ENCODE measurements at regions not wholly inside any gene's neighbourhood (a gene's known extent, or its start where the extent isn't known, plus 50 kb on each side); places are given as distances from the start of the nearest gene placed in this dataset.

DNA sequence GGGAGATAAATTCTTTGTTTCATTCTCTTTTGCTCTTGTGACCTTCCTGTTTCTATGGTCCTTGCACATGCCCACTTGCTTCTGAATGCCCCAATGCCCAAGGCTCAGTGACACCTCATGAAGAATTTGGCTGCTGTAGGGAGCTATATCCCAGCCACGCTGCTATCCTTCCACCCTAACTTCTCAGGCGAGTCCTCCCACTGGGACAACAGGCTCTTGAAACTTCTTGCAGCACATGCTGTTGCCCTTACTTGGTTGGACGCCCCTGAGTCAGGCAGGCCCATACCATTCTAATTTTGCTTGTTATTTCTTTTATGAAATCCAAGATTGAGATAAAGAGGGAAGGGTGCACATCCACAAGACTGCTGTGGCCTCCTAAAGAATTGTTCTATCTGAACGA, 57.6 kb upstream of the BLID start:
- no peaks in the 10 kb centered on the region for H3K27me3 ChIP-seq
- H3K4me3 ChIP-seq = no peak overlapping the region
- TF ChIP-seq, protein P1, sequence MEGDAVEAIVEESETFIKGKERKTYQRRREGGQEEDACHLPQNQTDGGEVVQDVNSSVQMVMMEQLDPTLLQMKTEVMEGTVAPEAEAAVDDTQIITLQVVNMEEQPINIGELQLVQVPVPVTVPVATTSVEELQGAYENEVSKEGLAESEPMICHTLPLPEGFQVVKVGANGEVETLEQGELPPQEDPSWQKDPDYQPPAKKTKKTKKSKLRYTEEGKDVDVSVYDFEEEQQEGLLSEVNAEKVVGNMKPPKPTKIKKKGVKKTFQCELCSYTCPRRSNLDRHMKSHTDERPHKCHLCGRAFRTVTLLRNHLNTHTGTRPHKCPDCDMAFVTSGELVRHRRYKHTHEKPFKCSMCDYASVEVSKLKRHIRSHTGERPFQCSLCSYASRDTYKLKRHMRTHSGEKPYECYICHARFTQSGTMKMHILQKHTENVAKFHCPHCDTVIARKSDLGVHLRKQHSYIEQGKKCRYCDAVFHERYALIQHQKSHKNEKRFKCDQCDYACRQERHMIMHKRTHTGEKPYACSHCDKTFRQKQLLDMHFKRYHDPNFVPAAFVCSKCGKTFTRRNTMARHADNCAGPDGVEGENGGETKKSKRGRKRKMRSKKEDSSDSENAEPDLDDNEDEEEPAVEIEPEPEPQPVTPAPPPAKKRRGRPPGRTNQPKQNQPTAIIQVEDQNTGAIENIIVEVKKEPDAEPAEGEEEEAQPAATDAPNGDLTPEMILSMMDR (IDR thresholded peaks at IDR 0.05) = no peak
- TF ChIP-seq POLR2A (IDR thresholded peaks at IDR 0.05) = no peak
- no peak for DNase-seq
- H3K4me1 ChIP-seq = no peaks in the 10 kb centered on the region
- no peak overlapping the region for H3K27ac ChIP-seq
- no peaks in the 10 kb centered on the region for H3K36me3 ChIP-seq
- no peaks in the 10 kb centered on the region for H3K9me3 ChIP-seq

- DNase-seq = no peak
- no peak overlapping the region for H3K27ac ChIP-seq
- H3K4me1 ChIP-seq = no peaks in the 10 kb centered on the region
- no peaks in the 10 kb centered on the region for H3K9me3 ChIP-seq
- no peak overlapping the region for H3K4me3 ChIP-seq
- H3K36me3 ChIP-seq = no peaks in the 10 kb centered on the region
- H3K27me3 ChIP-seq = no peaks in the 10 kb centered on the region
- TF ChIP-seq, protein P1 (IDR thresholded peaks at IDR 0.05) = no peak
- TF ChIP-seq POLR2A (IDR thresholded peaks at IDR 0.05) = no peak
Measured at GRCh38 chr11:122173074-122173450, 57.0 kb upstream of the BLID start.

DNA sequence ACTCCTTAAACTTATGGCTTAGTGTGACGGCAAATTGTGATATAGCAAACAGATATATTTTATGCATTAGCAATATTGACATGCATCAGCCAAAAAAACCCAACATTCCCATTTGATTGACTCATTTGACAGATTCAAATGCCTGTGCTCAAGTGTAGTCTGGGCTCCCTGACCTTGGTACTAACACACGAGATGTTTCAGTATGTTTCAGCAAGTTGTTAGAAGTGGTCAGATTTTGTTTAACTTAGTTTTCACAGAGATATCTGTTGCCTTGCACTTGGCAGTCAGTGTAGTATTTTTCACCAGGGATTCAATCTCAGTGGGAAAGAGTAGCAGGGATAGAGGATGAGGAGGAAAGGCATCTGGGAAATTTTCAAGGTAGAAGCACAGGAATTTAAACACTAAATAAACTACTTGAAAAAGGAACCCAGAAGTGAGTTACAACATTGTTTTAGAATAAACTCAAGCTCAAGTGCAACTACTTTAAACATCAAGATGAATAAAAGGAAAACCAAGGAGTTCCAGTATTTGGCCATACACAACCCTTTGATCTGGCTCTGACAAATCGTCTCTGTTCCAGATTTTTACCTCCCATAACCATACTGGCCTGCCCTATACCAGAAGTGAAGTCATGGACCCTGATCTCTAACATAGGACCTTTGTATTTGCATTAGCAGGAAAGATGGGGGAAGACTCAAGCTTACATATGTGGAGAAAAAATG, 56.5 kb upstream of the BLID start:
- TF ChIP-seq POLR2A (IDR thresholded peaks at IDR 0.05) = no peak
- TF ChIP-seq, protein P1 (IDR thresholded peaks at IDR 0.05) = no peak
- Histone ChIP-seq H3K27ac (no peak overlapping the region), H3K36me3 (no peaks in the 10 kb centered on the region), H3K27me3 (no peaks in the 10 kb centered on the region), H3K4me3 (no peak overlapping the region), H3K9me3 (no peaks in the 10 kb centered on the region), H3K4me1 (no peaks in the 10 kb centered on the region)
- no peak for DNase-seq

DNA sequence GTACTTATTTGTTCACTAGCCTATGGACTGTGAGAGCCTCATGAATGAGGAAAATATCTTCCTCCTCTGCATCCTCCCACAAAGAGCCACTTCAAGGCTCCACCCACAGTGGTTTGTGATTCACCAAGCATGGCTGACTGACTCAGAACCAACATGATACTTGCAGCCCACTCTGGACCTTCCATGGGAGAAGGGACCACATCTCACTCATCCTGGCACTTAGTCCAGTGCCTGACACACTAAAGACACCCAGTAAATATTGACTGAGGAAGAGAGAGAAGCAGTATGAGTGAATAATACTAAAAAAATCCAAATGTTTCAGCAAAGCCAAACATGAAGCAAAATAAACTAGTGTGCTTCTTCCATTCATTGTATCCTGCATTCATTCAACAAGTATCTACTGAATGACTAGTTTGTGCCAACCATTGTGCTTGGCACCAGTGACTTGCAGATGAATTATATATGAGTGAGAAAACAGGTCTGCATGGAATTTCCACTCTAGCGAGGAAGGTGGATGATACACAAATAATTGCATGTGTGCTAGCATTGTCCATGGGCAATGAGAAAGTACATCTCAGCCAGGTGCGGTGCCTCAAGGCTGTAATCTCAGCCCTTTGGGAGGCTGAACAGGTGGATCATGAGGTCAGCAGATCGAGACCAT, 54.9 kb upstream of the BLID start:
- no peak for TF ChIP-seq POLR2A (IDR thresholded peaks at IDR 0.05)
- TF ChIP-seq, protein P1 (IDR thresholded peaks at IDR 0.05) = no peak
- H3K4me3 ChIP-seq = no peak overlapping the region
- no peak overlapping the region for H3K27ac ChIP-seq
- no peaks in the 10 kb centered on the region for H3K36me3 ChIP-seq
- no peaks in the 10 kb centered on the region for H3K4me1 ChIP-seq
- H3K27me3 ChIP-seq = no peaks in the 10 kb centered on the region
- no peaks in the 10 kb centered on the region for H3K9me3 ChIP-seq
- DNase-seq = no peak

GRCh38 chr11:122168218-122168617, 52.2 kb upstream of the BLID start:
- Histone ChIP-seq H3K4me1 (no peaks in the 10 kb centered on the region), H3K4me3 (no peak overlapping the region), H3K27ac (no peak overlapping the region), H3K9me3 (no peaks in the 10 kb centered on the region), H3K36me3 (no peaks in the 10 kb centered on the region), H3K27me3 (no peaks in the 10 kb centered on the region)
- no peak for TF ChIP-seq POLR2A (IDR thresholded peaks at IDR 0.05)
- TF ChIP-seq, protein P1 (IDR thresholded peaks at IDR 0.05) = no peak
- no peak for DNase-seq
